ENCODE measurements at regions not wholly inside any gene's neighbourhood (a gene's known extent, or its start where the extent isn't known, plus 50 kb on each side); places are given as distances from the start of the nearest gene placed in this dataset.

DNA sequence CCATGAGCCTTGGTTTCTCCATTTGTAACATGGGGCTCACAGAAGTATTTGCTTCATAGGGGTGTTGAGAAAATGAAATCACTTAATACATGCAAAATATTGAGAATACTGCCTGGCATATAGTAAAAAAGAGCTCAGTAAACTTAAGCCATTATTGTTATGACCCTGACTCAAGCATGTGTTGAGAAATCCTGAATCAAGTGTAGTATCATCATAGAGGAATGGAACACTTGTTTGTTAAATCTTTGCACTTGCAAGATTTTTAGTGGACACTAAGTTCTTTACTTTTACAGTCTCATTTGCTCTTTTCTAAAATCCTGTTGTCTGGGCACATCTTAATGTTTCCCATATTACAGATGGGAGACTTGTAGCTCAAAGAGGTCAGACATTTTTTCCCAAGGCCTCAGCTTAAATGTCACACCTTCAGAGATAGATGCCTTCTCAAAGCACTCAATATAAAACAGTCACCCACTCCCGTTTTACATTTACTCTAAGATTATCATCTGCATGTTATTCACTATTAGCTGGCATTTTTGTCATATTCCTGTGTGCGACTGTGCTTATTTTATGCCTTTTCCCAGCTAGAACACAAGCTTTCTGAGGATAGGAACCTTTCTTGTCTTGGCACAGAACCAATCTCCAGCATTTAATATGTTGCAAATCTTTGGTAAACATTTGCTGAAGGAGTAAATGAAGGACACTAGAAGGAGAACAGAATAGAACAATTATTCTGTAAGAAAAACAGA, 250.0 kb upstream of the TNC start:
- no peak for DNase-seq
- intact Hi-C loops (cut with DNase I; ENCODE audit: low total_unique reads), result no loop called here
- Histone ChIP-seq H3K4me1 (no peaks in the 10 kb centered on the region), H3K27me3 (no peaks in the 10 kb centered on the region), H3K36me3 (no peaks in the 10 kb centered on the region), H3K4me3 (no peak overlapping the region), H3K27ac (peak overlapping the region; percentile 25 to 44), H3K9me3 (no peaks in the 10 kb centered on the region)
- TF ChIP-seq POLR2A (IDR thresholded peaks at IDR 0.05), result no peak
- TF ChIP-seq, protein P1, sequence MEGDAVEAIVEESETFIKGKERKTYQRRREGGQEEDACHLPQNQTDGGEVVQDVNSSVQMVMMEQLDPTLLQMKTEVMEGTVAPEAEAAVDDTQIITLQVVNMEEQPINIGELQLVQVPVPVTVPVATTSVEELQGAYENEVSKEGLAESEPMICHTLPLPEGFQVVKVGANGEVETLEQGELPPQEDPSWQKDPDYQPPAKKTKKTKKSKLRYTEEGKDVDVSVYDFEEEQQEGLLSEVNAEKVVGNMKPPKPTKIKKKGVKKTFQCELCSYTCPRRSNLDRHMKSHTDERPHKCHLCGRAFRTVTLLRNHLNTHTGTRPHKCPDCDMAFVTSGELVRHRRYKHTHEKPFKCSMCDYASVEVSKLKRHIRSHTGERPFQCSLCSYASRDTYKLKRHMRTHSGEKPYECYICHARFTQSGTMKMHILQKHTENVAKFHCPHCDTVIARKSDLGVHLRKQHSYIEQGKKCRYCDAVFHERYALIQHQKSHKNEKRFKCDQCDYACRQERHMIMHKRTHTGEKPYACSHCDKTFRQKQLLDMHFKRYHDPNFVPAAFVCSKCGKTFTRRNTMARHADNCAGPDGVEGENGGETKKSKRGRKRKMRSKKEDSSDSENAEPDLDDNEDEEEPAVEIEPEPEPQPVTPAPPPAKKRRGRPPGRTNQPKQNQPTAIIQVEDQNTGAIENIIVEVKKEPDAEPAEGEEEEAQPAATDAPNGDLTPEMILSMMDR (IDR thresholded peaks at IDR 0.05), result no peak

DNA sequence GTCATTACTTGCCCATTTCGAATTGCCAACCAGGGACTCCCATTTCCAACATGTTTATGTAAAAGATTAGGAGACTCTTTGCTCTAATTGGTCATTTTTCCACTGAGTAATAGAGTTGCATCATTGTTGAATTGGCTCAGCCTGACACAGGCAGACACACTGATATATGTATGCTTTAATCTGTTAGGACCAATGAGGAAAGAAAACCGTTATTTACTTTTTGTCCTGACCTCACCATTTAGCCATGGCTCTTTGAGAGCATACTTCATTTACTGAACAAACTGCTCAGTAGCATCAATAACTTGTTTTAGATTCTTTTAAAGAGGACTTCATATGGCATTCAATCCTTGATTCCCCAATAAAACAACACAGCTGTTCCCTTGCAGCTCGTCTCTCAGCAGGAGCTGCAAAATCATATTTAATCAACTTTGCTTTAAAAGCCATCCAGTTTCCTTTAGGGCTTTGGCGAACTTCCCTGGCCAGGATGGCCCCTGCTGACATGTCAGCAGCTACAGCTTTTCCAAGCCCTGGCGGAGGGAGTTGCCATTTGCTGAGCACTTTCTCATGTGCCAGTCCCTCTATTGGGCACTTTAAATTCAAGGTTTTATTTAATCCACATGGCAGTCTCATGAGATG, 251.5 kb upstream of the TNC start:
- intact Hi-C loops (cut with DNase I; ENCODE audit: low total_unique reads), result no loop called here
- no peak for DNase-seq
- Histone ChIP-seq H3K4me3 (no peak overlapping the region), H3K27ac (no peak overlapping the region), H3K4me1 (no peaks in the 10 kb centered on the region), H3K27me3 (no peaks in the 10 kb centered on the region), H3K9me3 (no peaks in the 10 kb centered on the region), H3K36me3 (no peaks in the 10 kb centered on the region)
- no peak for TF ChIP-seq POLR2A (IDR thresholded peaks at IDR 0.05)
- TF ChIP-seq, protein P1 (IDR thresholded peaks at IDR 0.05), result no peak

DNA sequence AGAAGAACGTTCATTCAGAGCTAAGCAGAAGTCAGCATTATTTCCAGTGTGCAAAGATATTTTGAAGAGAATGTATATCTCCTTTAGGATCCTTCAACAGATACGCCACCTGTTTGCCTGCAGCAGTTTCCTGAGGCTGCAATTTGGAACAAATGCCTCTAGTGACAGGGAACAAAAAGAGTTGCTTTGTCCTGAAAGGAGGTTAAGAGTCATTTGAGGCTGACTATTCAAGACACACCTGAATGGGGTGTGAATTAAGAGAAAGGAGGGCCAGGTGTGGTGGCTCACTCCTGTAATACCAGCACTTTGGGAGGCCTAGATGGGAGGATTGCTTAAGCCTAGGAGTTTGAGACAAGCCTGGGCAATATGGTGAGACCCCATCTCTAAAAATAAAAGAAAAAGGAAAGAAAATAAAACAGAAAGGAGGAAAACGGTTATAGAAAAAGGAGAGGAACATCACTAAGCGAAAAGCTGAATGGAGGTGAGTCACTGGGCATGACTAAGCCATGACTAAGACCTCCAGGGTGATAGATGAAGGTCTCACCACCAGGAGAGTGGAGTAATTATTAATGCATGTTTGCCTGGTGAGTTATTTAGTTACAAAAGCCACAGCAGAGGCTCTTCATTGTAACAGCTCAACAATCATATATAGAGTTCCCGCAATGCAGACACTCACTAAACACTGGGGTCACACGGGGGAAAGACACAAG, 255.2 kb upstream of the TNC start:
- no peak for DNase-seq
- H3K9me3 ChIP-seq, result no peaks in the 10 kb centered on the region
- H3K4me1 ChIP-seq, result no peaks in the 10 kb centered on the region
- intact Hi-C loops (cut with DNase I; ENCODE audit: low total_unique reads), result no loop called here
- H3K4me3 ChIP-seq, result no peak overlapping the region
- TF ChIP-seq, protein P1 (IDR thresholded peaks at IDR 0.05), result no peak
- TF ChIP-seq POLR2A (IDR thresholded peaks at IDR 0.05), result no peak
- H3K27me3 ChIP-seq, result no peaks in the 10 kb centered on the region
- H3K27ac ChIP-seq, result no peak overlapping the region
- no peaks in the 10 kb centered on the region for H3K36me3 ChIP-seq

DNA sequence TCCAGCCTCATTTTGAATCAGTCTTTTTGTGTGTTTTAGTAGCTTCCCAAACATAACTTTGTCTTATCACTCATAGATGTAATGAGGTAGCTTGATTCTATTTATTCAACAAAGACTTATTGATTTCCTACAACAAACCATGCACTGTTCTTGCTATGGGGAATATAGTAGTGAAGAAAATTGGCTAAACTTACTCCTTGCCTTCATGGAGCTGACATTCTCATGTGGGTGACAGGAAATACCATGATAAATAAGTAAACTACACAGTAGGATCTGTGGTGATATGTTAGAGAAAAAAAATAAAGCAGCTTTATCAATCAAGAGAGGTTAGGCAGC, 255.7 kb upstream of the TNC start:
- no peaks in the 10 kb centered on the region for H3K36me3 ChIP-seq
- no peak overlapping the region for H3K27ac ChIP-seq
- TF ChIP-seq, protein P1 (IDR thresholded peaks at IDR 0.05), result no peak
- TF ChIP-seq POLR2A (IDR thresholded peaks at IDR 0.05), result no peak
- H3K27me3 ChIP-seq, result no peaks in the 10 kb centered on the region
- no peak overlapping the region for H3K4me3 ChIP-seq
- no peak for DNase-seq
- no peaks in the 10 kb centered on the region for H3K9me3 ChIP-seq
- intact Hi-C loops (cut with DNase I; ENCODE audit: low total_unique reads), result no loop called here
- no peaks in the 10 kb centered on the region for H3K4me1 ChIP-seq

DNA sequence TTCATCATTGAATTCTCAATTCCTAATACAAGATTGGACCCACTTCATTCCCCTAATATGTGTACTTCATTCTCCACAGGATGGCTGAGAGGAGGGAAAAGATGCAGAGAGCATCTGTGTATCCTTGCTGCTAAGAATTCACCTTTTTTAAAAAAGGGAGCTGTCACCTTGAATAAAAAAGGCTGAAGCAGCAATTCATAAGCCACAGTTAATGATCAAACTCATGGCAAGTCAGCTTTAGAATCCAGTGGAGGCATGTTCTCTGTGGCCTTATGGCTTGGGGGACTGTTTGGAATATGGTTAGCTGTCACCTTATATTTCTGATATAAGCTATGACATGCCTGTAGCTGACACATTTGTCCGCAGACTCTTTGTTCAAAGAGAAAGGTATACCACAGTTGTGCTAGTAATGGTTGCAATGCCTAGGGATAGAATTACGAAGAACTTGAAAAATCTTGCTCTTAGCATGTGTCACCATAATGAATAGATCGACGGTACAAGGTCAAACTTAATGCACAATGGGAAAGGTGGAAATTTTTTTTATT, 256.8 kb upstream of the TNC start:
- Histone ChIP-seq H3K36me3 (no peaks in the 10 kb centered on the region), H3K4me1 (no peaks in the 10 kb centered on the region), H3K9me3 (no peaks in the 10 kb centered on the region), H3K27ac (no peak overlapping the region), H3K27me3 (no peaks in the 10 kb centered on the region), H3K4me3 (no peak overlapping the region)
- intact Hi-C loops (cut with DNase I; ENCODE audit: low total_unique reads), result no loop called here
- DNase-seq, result no peak
- TF ChIP-seq, protein P1 (IDR thresholded peaks at IDR 0.05), result no peak
- TF ChIP-seq POLR2A (IDR thresholded peaks at IDR 0.05), result no peak
